ENCODE measurements at regions not wholly inside any gene's neighbourhood (a gene's known extent, or its start where the extent isn't known, plus 50 kb on each side); places are given as distances from the start of the nearest gene placed in this dataset.

DNA sequence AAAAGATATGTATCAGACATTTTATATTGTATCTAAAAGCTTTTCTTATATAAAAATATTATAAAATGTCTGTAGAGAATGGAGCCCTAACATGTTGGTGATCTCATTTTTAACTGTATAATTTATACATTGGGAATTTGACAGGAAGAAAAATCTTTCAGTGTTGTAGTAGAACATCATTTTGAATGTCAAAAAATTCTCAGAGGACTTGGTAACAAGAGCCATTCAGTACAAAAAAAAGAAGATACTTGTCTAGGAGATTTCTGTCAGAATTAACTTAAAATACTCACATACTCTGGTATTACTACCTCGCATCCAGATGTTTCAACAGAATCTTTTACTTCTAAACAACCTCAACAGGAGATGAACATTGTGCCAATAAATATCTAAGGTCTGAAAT, 1277.9 kb downstream of the ROBO2 start (continued):
- TF ChIP-seq, protein P1, sequence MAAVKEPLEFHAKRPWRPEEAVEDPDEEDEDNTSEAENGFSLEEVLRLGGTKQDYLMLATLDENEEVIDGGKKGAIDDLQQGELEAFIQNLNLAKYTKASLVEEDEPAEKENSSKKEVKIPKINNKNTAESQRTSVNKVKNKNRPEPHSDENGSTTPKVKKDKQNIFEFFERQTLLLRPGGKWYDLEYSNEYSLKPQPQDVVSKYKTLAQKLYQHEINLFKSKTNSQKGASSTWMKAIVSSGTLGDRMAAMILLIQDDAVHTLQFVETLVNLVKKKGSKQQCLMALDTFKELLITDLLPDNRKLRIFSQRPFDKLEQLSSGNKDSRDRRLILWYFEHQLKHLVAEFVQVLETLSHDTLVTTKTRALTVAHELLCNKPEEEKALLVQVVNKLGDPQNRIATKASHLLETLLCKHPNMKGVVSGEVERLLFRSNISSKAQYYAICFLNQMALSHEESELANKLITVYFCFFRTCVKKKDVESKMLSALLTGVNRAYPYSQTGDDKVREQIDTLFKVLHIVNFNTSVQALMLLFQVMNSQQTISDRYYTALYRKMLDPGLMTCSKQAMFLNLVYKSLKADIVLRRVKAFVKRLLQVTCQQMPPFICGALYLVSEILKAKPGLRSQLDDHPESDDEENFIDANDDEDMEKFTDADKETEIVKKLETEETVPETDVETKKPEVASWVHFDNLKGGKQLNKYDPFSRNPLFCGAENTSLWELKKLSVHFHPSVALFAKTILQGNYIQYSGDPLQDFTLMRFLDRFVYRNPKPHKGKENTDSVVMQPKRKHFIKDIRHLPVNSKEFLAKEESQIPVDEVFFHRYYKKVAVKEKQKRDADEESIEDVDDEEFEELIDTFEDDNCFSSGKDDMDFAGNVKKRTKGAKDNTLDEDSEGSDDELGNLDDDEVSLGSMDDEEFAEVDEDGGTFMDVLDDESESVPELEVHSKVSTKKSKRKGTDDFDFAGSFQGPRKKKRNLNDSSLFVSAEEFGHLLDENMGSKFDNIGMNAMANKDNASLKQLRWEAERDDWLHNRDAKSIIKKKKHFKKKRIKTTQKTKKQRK (IDR thresholded peaks at IDR 0.05; ENCODE audit: low read length), result no peak

DNA sequence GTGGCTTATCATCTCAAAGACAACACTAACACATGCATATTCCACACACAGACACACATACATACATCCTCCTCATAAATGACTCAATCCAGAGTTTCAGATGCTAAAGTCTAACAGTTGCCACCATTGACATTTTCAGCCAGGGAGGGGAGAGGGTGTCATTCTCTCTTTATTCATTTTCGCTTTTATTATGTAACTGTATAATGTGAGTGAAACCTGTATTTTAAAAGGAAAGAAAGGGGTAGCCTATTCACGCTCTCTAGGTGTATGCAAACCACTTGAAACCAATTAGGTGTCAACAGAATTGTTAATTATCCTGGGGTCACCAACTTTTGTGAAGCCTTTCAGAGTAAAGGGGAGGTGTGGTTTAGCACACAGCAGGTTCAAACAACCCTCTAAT, 1282.9 kb downstream of the ROBO2 start:
- H3K4me2 ChIP-seq (ENCODE audit: low read depth, low read length), result no peak overlapping the region
- no peak overlapping the region for H3K27ac ChIP-seq (ENCODE audit: extremely low read length, insufficient read depth, low read length)
- in situ Hi-C loops (cut with HindIII; ENCODE audit: extremely low pct_ligation_motif_present, low pct_unique_long_range_greater_than_20kb), result no loop called here
- H3K4me1 ChIP-seq (ENCODE audit: insufficient read depth, low read length), result no peaks in the 10 kb centered on the region
- H3K9me3 ChIP-seq (ENCODE audit: low read length), result no peaks in the 10 kb centered on the region
- H2AFZ ChIP-seq (ENCODE audit: low read length), result no peak overlapping the region
- H3K9ac ChIP-seq (ENCODE audit: insufficient read depth, low read depth, low read length), result no peak overlapping the region
- H3K79me2 ChIP-seq (ENCODE audit: insufficient read depth, low read length), result no peaks in the 10 kb centered on the region
- 2% methylated on average over 2 of the region's 2 CpGs for WGBS (ENCODE audit: low lambda C conversion rate)
- intact Hi-C loops (cut with micrococcal nuclease; ENCODE audit: unreplicated experiment), result no loop called here
- CTCF ChIA-PET (ENCODE audit: low intra/inter-chr PET ratio, low total read pairs), result no interaction called here
- FAIRE-seq (no peak), DNase-seq (ENCODE audit: low spot score) (no peak), ATAC-seq (no peak)
- POLR2A ChIA-PET, result no interaction called here
- BruUV-seq (replicated peaks), result no TSS peak
- no peak overlapping the region for H3K4me3 ChIP-seq (replicated peaks in 1 of 3; ENCODE audit: insufficient read depth in 1 of 3, low read depth in 2 of 3, low read length in 3 of 3)
- H3K27me3 ChIP-seq (ENCODE audit: control insufficient read depth in 1 of 2, insufficient read depth in 2 of 2, low read length in 2 of 2), result 0 out of 5 replicates have a peak, but pooled peaks cover 0 to 2% of the 10 kb centered on the region in 2 experiments
- no peaks in the 10 kb centered on the region for H3K36me3 ChIP-seq (replicated peaks in 1 of 2; ENCODE audit: control insufficient read depth in 1 of 2, insufficient read depth in 2 of 2, low read length in 2 of 2)
- no peaks in the 10 kb centered on the region for H4K20me1 ChIP-seq (ENCODE audit: insufficient read depth, low read length)
- TF ChIP-seq ZNF800 (CRISPR knock-in tag; IDR thresholded peaks at IDR 0.05) (no peak), SMC3 (IDR thresholded peaks at IDR 0.05; ENCODE audit: low read length) (no peak), TBL1XR1 (IDR thresholded peaks at IDR 0.05; ENCODE audit: borderline replicate concordance, low read length, partially characterized antibody) (no peak), BRF2 (CRISPR knock-in tag; IDR thresholded peaks at IDR 0.05) (no peak), ZNF510 (CRISPR knock-in tag; IDR thresholded peaks at IDR 0.05; ENCODE audit: low read depth) (no peak), CEBPG (CRISPR knock-in tag; IDR thresholded peaks at IDR 0.05) (no peak), ZBTB38 (CRISPR knock-in tag; IDR thresholded peaks at IDR 0.05) (no peak), PCBP2 (optimal IDR thresholded peaks at IDR 0.05; ENCODE audit: low read depth, low read length, poor library complexity, severe bottlenecking) (no peak), HOXA3 (CRISPR knock-in tag; IDR thresholded peaks at IDR 0.05) (no peak), ZNF230 (CRISPR knock-in tag; IDR thresholded peaks at IDR 0.05) (no peak), ZNF451 (CRISPR knock-in tag; IDR thresholded peaks at IDR 0.05) (no peak)
- TF ChIP-seq, protein P2, sequence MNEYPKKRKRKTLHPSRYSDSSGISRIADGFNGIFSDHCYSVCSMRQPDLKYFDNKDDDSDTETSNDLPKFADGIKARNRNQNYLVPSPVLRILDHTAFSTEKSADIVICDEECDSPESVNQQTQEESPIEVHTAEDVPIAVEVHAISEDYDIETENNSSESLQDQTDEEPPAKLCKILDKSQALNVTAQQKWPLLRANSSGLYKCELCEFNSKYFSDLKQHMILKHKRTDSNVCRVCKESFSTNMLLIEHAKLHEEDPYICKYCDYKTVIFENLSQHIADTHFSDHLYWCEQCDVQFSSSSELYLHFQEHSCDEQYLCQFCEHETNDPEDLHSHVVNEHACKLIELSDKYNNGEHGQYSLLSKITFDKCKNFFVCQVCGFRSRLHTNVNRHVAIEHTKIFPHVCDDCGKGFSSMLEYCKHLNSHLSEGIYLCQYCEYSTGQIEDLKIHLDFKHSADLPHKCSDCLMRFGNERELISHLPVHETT (CRISPR knock-in tag; conservative IDR thresholded peaks at IDR 0.05), result no peak
- TF ChIP-seq, protein P3, sequence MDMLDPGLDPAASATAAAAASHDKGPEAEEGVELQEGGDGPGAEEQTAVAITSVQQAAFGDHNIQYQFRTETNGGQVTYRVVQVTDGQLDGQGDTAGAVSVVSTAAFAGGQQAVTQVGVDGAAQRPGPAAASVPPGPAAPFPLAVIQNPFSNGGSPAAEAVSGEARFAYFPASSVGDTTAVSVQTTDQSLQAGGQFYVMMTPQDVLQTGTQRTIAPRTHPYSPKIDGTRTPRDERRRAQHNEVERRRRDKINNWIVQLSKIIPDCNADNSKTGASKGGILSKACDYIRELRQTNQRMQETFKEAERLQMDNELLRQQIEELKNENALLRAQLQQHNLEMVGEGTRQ (IDR thresholded peaks at IDR 0.05; ENCODE audit: low read depth, low read length), result no peak
- TF ChIP-seq, protein P3 (CRISPR knock-in tag; IDR thresholded peaks at IDR 0.05; ENCODE audit: borderline replicate concordance), result no peak
